Transverse colon (tissue), 4 donors: ENCODE measurements at regions not wholly inside any gene's neighbourhood (a gene's known extent, or its start where the extent isn't known, plus 50 kb on each side); places are given as distances from the start of the nearest gene placed in this dataset.

ENCODE experiments used
- CTCF ChIP-seq, 5 experiments: fragments of 200-600 bp in 3 of 5; fragments of 450-650 bp in 2 of 5; sonication (generic) in 3 of 5; IDR thresholded peaks; 1 replicate in 2 of 5; 2 replicates in 3 of 5; pipeline ENCODE4 v1.5.1; 2016 to 2017; ENCODE audit warnings: antibody characterized with exemption in 5 of 5, inconsistent platforms in 3 of 5, mild to moderate bottlenecking in 2 of 5, moderate library complexity in 1 of 5
- EP300 ChIP-seq: sonication (generic); formaldehyde crosslinking; IDR thresholded peaks from one replicate; pipeline ENCODE4 v1.6.1; 2017; ENCODE audit warnings: antibody characterized with exemption, low read depth
- POLR2A ChIP-seq: fragments of 450-650 bp; IDR thresholded peaks from one replicate; pipeline ENCODE4 v1.6.1; 2016; ENCODE audit warnings: antibody characterized with exemption, mild to moderate bottlenecking, moderate library complexity
- POLR2AphosphoS5 ChIP-seq, 3 donors: sonication (generic); formaldehyde crosslinking; IDR thresholded peaks; one replicate each; pipeline ENCODE4 v1.6.1; 2016; ENCODE audit warnings: antibody characterized with exemption in 3 of 3

GRCh38 chr1:187645651-187646050 lies 816.9 kb downstream of the PLA2G4A start:
- TF ChIP-seq CTCF (IDR thresholded peaks at IDR 0.05) (no peak), POLR2A (no peak), EP300 (no peak), POLR2AphosphoS5 (IDR thresholded peaks at IDR 0.05) (no peak)
